ENCODE measurements at regions not wholly inside any gene's neighbourhood (a gene's known extent, or its start where the extent isn't known, plus 50 kb on each side); places are given as distances from the start of the nearest gene placed in this dataset.

DNA sequence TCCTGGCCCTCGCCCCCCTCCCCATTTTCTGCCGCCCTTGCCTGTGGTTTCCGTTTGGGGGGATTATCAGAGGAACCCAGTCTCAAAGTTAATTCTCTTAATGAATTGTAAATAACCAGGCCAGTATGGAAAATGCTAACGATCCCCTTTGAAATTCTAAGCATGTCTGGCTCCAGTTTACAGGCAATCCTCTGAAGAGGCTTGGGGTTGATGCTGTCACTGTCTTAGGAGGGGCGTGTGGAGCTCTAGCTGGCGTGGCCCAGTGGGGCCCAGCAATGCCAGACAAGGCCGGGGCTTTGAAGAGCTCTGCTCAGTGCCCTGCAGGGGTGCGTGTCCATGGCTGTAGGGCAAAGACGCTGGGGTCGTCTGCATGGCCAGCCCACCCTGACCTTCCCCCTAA, 164.6 kb downstream of the CYLD start:
- TF ChIP-seq MXI1 (IDR thresholded peaks at IDR 0.05; ENCODE audit: low read depth, low read length) (no peak), GABPA (IDR thresholded peaks at IDR 0.05; ENCODE audit: low read depth) (no peak), POLR2AphosphoS5 (IDR thresholded peaks at IDR 0.05; ENCODE audit: low read depth, low read length) (no peak), YY1 (IDR thresholded peaks at IDR 0.05; ENCODE audit: low read depth) (no peak), SMC3 (IDR thresholded peaks at IDR 0.05; ENCODE audit: low read depth, low read length) (no peak), RXRA (IDR thresholded peaks at IDR 0.05; ENCODE audit: borderline replicate concordance, low read depth) (no peak)
- TF ChIP-seq, protein P1, sequence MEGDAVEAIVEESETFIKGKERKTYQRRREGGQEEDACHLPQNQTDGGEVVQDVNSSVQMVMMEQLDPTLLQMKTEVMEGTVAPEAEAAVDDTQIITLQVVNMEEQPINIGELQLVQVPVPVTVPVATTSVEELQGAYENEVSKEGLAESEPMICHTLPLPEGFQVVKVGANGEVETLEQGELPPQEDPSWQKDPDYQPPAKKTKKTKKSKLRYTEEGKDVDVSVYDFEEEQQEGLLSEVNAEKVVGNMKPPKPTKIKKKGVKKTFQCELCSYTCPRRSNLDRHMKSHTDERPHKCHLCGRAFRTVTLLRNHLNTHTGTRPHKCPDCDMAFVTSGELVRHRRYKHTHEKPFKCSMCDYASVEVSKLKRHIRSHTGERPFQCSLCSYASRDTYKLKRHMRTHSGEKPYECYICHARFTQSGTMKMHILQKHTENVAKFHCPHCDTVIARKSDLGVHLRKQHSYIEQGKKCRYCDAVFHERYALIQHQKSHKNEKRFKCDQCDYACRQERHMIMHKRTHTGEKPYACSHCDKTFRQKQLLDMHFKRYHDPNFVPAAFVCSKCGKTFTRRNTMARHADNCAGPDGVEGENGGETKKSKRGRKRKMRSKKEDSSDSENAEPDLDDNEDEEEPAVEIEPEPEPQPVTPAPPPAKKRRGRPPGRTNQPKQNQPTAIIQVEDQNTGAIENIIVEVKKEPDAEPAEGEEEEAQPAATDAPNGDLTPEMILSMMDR (IDR thresholded peaks at IDR 0.05), result no peak
- TF ChIP-seq, protein P2, sequence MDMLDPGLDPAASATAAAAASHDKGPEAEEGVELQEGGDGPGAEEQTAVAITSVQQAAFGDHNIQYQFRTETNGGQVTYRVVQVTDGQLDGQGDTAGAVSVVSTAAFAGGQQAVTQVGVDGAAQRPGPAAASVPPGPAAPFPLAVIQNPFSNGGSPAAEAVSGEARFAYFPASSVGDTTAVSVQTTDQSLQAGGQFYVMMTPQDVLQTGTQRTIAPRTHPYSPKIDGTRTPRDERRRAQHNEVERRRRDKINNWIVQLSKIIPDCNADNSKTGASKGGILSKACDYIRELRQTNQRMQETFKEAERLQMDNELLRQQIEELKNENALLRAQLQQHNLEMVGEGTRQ (IDR thresholded peaks at IDR 0.05; ENCODE audit: borderline replicate concordance, low read depth, low read length), result no peak

Measured in SK-N-SH (cell line).